CD4-positive, alpha-beta T cell treated with Interleukin-17A for 1 hour (primary cell): ENCODE measurements at regions not wholly inside any gene's neighbourhood (a gene's known extent, or its start where the extent isn't known, plus 50 kb on each side); places are given as distances from the start of the nearest gene placed in this dataset.

Experiments used
- DNase-seq: peaks from one replicate; pipeline ENCODE4 v3.0.0-alpha.2; 2020

DNA sequence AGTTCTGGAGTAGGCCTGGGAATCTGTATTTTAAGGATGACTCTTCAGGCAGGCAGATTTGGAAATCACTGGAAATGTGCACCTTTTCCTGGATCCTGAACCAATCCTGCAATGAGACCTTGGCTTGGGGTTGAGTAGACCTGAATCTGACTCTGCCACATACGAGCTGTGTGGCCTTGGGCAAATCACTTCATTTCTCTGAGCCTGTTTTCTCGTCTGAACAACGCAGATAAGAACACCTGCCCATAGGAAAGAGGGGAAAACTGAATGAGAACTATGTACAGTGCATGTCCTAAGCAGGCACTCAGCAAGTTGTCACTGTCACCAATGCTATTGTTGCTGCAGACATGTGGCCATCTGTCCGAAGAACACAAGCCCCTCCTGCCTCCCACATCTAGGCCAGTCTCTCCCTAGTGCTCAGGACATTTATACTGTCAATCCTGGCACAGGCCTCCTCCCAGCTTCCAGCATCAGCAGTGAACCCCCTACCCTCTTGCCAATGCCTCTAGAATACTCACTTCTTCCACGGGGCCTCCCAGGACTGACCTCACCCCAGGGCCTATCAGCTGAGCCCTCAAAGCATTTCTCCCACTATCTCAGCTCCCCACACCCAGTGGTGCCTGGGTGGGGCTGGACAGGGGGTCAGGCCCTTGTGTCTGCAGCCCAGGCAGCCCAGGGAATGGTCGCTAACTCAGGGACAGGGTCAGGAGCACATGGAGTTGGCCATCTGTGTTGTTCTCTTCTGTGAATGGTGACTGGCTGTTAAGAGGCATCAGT, 88.8 kb upstream of the ZBTB40 start:
- DNase-seq: no peak

DNA sequence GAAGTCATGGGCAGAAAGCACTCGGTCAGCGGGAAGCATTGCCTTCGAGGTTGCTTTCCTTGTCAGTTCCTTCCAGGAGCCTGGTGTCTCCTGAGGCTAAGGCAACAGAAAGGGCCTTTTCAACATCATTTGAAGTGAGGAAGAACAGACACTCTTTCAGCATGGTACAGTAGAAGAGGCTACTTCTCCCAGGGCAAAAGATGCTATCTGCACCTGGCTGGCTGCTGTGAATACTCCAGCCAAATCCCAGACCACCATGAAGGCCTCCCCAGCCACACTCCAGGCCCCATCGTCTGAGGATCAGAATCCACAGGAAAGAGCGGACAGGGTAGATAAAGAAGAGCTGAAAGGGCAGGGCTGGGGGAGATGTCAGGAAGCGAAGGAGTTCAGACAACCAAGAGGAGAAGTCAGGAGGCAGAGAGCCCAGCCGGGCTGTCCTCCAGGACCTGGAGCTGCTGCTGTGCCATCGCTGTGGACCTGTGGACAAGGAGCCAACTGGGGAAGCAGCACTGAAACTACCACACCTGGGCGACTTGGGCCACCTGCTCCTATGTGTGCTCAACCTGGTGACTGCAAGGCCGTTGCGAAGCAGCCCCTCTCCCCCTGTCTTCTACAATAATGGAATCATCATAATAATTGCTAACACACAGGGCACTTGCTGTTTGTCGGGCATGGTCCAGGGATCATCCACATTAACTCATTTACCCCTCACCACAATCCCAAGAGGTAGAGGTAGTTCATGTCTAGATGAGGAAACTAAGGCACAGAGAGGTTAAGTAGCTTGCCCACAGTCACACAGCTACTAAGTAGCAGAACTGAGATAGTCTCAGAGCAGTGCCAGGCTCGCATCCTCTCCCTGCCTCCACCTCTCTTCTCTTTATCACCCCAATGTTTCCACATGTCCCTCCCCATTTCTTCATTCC, 88.0 kb upstream of the ZBTB40 start:
- no peak for DNase-seq

DNA sequence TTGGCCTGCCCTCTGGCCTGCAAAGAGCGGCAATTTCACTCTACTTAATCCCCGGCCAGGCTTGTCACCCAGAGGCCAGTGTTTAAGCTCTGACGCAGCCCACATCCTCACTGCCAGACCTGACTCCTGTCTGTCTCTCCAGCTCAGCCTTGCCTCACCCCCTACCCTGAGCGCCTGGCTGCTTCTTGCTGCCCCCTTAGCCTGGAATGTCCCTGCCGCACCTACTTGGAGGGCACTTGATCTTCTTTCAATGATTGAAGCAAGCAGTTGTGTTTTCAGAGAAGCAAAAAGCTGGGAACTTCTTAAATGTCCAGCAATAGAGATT, 87.4 kb upstream of the ZBTB40 start:
- DNase-seq: no peak

DNA sequence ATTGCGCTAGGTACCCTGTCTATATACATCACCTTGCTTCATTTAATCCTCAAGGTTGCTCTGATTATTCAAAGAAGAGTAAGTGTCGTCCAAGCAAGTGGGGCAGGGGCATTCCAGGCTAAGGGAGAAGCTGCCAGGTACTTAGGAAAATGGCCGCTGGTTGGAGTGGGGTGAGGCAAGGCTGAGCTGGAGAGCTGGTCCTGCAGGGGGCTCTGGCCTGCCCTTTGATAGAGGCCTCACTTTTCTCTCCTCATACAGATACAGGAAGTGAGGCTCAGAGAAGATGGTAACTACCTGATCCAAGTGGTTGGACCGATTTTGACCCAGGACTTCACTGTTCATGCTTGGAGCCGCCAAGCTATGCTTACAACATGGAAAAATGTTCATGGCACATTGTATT, 86.9 kb upstream of the ZBTB40 start:
- no peak for DNase-seq

DNA sequence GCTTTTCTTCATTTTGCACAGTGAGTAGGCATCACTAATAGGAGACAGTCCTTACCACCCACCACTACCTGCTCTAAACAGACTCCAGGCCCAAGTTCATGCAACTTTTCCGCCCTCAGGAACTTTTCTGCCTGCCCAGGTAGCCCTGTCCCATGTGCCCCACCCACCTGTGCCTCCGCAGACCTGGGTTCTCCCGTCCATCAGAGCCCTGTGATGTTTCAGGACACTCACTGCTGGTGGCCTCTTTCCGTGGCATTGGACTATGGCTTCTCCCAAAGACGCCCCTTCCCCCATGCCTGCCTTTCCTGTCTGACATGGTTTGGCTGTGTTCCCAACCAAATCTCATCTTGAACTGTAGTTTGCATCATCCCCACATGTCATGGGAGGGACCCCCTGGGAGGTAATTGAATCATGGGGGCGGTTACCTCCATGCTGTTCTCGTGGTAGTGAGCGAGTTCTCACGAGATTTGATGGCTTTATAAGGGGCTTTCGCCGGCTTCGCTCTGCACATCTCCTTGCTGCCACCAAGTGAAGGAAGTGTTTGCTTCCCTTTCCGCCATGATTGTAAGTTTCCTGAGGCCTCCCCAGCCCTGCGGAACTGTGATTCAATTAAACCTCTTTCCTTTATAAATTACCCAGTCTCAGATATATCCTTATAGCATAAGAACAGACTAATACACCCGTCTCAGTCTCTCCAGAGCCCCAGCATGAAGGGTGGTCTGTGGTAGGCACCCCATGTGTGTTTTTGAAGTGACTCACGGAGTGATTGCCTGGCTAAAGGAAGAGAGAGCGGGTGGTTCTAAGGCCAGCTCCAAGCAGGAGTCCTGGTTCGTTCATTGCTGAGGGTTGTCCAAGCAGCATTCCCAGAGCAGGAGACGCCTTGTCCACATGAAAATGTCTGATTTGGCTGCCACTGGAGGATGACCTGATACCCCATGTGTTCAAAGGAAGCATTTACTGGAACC, 86.0 kb upstream of the ZBTB40 start:
- no peak for DNase-seq

DNA sequence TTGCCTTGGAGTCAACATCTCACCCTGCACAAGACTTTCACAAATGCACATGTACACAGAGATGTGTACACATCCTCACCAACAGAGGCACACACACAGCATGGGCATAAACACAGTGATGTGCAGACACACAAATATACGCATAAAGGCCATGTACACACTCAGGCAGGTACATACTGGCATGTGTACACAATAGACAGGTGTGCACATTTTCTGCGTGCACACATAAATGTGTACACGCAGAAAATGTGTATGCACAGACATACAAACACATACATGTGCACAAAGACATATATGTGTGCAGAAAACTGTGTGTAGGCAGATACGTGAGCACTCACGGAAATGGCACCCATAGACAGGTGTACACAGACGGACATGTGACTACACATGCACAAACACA, 85.3 kb upstream of the ZBTB40 start:
- DNase-seq: no peak

DNA sequence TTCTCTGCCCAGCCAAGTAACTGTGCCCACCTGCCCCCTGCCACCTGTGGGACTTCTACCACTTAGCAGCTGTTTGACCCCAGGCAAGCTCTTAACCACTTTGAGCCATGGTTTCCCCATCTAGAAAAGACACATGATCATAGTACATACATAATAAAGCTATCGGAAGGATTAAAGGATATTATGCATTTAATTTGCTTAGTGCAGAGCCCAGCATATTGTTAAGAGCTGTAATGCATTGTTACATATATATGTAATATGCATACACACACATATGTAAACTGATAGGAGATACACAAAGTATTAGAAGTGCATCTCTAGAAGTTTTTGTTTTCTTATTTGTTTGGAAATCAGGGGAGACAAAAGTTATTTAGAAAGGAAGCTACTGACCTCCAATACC, 83.5 kb upstream of the ZBTB40 start:
- no peak for DNase-seq

DNA sequence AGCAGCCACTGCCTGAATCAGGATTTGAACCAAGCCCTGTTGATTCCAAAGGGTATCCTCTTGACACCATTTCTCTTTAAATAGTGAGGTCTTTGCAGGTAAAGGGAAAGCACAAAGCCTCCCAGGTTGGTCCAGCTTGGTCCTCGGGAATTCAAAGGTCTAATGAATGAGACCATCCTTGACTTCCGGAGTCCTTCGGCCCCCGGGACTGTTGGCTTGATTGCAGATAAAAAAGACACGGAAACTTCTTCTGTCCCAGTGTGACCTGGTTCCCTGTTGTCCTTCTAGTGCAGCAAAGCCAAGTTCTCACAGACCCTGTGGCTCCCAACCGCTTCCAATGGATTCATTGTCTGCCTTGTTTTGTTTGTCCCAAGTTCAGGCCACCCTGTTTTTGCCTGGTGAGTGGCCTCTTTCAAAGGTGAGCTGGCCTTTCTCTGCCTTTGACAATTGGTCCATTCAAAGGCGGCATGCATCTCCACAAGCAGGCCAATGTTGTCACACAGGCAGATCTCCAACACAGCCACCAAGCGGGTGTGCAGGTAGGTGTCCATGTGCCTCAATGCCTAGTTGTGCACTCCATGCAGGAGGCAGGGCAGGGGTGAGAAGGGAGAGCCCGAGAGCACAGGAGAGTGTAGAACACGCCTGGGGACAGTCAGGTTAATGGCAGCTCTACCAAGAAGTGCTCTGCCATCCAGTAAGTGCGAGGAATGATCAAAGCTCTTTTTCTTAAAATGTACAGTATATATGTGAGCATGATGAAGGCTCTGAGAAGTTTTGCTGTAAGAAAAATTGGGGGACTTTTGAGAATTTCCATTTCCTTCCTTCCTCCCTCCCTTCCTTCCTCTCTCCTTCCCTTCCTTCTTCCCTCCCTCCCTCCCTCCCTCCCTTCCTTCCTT, 82.1 kb upstream of the ZBTB40 start:
- no peak for DNase-seq

DNA sequence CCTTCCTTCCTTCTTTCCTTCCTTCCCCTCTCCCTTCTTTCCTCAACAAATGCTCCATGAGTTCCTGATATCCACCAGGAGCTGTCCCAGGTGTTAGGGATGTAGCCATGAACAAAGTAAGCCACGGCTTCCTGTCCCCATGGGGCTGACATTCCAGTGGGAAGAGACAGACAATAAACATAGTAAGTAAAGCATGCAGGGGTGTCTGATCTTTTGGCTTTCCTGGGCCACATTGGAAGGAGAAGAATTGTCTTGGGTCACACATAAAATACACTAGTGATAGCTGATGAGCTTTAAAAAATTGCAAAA, 81.5 kb upstream of the ZBTB40 start:
- DNase-seq: no peak

DNA sequence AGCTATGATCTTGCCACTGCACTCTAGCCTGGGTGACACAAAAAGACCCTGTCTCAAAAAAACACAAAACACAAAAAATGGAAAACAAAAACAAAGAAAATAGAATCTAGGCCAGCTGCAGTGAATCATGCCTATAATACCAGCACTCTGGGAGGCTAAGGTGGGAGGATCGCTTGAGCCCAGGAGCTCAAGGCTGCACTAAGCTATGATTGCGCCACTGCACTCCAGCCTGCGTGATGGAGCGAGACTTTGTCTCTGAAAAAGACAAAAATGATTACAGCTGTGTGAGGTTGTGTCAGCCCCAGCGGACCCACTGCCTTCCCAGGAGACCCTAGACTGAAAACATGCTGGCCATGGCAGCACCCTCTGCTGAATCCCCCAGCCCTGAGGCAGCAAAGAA, 80.2 kb upstream of the ZBTB40 start:
- no peak for DNase-seq

DNA sequence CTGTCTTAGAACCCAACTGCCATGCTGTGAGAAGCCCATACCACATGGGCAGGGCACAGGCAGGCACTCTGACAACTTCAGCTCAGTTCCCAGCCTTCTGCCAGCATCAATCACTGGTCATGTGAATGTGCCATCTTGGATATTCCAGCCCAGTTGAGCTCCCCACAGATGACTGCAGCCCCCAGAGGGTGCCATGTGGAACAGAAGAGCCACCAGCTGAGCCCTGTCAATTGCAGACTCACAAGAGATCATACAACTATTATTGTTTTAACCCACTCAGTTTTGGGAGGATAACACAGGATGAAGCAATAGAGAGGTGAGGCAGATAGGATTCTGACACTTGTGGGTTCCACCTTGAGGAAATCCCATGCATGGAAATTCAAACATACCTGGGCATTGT, 78.4 kb upstream of the ZBTB40 start:
- no peak for DNase-seq

DNA sequence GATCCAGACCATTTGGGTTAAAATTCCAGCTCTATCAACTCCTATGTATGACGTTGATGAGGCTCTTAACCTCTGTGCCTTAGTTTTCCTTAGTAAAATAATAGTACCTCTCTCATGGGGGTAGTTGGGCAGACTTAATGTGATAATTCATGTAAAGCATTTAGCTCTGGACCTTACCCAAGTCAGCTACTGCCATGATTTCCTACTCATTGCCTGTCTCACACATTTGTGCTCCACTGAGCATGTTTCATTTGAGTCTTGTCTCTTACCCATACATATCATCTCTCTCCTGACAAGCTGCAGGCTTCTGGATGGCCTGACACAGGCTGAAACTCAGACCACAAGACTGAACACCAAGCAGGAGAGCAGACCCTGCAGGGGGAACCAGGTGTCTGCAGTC, 77.7 kb upstream of the ZBTB40 start:
- no peak for DNase-seq

DNA sequence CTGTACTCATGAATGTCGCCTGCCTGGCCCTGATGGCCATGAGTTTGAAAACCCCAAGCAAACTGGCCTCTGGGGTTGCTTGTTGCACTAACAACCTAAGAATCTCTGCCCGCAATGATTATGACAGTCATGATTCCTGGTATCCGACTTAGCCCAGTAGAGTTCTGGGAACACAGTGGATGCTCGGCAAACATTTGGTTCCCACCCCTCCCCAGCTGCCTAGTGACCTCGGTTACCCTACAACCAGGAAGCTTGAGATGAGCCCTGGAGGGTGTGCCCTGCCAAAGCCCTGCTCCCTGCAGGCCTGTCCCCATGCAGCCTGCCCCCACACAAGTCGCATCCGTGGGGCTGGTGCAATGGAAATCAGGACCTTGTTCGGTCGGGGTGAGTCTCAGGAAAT, 76.0 kb upstream of the ZBTB40 start:
- DNase-seq: no peak

DNA sequence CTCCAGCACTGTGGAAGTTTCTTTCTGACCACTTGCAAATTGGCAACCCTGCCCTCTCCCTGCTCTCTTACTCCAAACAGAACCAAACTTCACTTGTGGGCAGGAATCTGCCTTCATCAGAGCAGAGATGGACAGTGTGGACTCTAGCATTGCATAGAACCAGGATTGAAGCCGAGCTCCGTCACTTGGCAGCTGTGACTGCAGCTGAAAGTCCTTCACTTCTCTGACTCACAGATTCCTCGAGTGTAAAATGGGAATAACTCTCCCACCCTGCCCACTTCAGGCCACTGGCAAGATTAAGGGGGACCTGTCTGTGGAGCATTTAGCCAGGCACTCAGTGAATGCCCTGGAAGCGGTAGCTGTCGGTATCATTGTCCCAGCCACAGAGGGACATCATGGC, 75.7 kb upstream of the ZBTB40 start:
- no peak for DNase-seq

DNA sequence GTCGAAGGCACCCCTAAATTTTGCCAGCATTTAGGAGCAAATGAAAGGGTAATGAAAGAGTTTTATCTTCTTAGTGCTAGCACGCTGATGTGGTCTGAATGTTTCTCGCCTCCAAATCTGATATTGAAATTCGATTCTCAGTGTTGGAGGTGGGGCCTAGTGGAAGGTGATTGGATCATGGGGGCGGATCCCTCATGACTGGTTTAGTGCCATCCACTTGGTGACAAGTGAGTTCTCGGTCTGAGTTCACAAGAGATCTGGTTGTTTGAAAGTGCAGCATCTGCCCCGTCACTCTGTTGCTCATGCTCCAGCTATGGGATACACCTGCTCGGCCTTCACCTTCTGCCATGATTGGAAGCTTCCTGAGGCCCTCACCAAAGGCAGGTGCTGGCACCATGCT, 75.1 kb upstream of the ZBTB40 start:
- DNase-seq: no peak

DNA sequence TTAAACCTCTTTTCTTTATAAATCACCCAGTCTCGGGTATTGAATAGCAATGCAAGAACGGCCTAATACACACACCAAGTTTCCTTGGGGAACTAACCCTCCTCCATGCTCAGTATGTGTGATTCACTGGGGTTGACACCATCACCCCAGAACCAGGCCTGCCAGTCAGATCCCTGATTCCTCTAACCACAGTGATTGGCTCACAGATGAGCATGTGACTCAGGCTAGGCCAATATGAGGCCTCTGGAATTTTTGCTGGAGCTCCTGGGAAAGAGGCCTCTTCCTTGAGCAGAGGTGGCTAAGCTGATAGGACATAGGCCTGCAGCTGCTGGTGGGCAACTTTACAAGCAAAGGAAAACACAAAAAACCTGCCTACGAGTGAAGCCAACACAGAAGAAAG, 74.7 kb upstream of the ZBTB40 start:
- no peak for DNase-seq

DNA sequence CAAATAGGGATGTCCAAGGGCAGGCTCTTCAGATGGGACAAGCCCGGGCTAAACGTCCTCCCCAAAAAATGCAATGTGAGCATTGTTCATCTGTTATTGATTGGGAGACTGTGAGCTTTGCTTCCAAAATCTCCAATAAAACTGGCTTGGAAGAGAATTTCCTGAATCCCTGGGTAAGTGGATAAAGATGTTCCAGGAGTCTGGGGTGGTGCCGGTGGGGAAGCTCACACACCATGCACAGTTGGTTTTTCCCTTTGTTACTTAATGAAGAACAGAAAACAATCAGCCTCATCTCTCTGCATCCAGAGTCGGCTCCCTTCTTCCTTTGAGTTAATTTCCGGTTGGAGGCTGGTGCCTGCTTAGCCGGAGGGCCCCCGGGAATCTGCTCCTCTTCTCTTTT, 72.1 kb upstream of the ZBTB40 start:
- no peak for DNase-seq

DNA sequence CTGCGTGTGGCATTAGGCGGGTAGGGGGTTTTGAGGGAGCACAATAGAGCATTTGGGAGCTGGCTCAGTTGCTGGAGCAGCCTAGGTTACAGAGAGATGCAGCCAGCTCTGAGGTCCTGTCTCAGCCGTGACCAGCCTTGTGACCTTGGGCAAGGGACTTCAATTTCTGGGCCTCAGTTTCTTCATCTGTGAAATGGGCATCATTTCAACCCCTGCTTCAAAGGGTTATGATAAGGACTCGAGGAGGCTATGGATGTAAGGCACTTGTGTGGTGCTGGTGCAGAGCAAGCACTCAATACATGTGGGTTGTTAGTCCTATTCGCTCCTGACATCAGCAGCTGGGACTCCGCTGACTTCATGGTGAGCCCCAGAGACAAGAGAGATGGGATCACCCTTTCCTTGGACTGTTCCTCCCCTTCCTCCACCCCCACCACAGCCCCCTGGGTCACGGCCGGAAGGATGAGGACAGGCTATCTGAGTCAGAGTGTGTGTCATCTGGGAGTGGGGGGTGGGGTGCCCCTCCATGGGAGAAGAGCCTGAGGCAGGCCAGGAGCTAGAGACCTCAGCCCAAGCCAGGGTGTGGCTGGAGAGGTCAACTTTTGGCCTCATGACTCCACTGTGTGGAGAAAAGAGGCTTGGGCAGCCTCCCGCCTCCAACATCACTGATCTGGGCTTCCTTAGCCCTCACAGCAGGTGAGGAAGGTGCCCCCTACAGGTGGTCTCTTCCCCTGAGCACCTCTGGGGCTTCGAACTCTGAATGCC, 71.4 kb upstream of the ZBTB40 start:
- DNase-seq: no peak

DNA sequence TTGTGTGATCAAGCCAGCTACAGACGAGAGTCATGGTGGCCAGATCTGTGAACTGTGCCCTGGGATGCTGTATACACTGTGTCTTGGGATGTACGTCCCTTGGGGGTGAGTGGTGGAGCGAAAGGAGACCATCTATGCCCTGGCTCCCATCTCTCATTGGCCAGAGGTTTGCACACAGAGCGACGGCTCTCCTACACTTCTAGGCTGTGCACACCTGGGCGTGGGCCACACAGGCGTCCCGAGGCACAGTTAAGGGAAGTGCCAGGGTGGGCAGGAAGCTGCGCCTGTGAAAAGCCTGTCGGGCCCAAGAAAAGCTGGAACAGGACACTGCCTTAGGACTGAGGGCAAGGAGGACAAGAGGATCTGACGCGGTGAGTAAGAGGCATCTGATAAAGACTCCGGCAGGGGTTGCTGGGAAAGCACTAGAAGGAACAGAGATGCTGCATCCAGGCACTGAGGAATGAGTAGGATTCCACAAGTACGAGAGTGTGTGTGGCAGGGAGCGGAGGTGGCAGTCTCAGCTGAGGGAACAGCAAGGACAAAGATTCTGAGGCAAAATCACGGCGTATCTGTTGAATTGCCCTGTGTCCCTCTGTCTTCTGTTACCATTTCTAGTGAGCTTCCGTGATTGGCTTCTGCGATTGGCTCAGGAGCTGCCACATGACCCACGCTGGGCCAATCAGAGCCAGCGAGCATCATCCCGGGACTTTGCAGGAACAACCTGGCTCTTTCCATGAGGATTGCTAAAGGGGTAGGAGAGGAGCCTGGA, 67.9 kb upstream of the ZBTB40 start:
- no peak for DNase-seq

DNA sequence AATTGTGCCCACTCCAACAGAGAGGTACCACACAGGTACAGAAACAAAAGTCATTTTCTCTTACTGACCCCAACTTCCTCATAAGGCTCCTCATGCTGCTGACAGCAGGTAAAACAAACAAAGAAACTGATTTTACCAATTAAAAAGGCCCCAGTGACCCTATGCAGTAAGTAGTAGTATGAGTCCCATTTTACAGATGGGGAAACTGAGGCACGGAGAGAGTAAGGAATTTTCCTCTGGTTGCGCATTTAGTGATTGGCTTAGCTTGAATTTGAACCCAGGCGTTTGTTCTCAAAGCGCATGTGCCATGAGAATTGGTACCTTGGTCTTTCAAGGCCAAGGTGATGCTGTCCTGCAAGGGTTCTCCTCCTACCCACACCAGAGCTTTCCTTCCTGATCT, 66.1 kb upstream of the ZBTB40 start:
- no peak for DNase-seq

DNA sequence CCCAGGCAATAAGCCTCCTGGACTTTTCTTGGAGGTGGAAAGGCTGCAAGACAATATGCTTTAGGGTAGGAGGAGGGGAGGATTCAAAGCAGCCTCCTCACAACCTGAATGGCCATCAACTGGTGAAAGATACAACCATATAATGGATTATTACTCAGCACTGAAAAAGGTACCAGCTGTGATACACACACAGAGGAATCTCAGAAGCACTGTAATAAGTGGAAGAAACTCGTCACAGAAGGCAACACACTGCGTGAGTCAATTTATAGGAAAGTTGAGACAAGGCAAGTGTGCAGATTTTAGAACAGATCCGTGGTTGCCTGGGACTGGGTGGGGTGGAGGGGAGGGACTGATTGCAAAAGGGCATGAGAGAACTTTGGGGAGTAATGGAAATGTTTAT, 64.9 kb upstream of the ZBTB40 start:
- no peak for DNase-seq
